ENCODE measurements at regions not wholly inside any gene's neighbourhood (a gene's known extent, or its start where the extent isn't known, plus 50 kb on each side); places are given as distances from the start of the nearest gene placed in this dataset.

- no peak for DNase-seq (ENCODE audit: low read depth)
Observed at GRCh38 chr6:170114187-170114945, 176.5 kb downstream of the DLL1 start.

GRCh38 chr6:170113141-170113540 is 177.7 kb downstream of the DLL1 start:
- no peak for DNase-seq (ENCODE audit: low read depth)

DNA sequence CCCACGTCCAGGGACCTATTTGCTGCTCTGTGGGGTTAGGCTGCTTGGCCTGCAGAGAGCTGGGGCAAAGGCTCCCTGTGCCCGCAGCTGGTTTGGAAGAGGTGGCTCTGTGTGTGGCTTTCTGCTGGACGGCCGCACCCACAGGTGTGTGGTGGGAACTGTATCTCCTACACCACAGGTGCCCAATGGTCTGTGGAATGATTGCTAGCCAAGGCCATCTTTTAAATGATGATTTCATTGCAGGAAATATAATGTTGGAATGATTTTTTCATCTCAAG is 178.4 kb downstream of the DLL1 start:
- no peak for DNase-seq (ENCODE audit: low read depth)

- DNase-seq (ENCODE audit: low read depth): no peak
Observed at GRCh38 chr6:170111816-170112582, 178.9 kb downstream of the DLL1 start.

GRCh38 chr6:170111141-170111664 is 179.7 kb downstream of the DLL1 start:
- no peak for DNase-seq (ENCODE audit: low read depth)

- DNase-seq (ENCODE audit: low read depth): no peak
Observed at GRCh38 chr6:170110201-170111140, 180.4 kb downstream of the DLL1 start.

DNA sequence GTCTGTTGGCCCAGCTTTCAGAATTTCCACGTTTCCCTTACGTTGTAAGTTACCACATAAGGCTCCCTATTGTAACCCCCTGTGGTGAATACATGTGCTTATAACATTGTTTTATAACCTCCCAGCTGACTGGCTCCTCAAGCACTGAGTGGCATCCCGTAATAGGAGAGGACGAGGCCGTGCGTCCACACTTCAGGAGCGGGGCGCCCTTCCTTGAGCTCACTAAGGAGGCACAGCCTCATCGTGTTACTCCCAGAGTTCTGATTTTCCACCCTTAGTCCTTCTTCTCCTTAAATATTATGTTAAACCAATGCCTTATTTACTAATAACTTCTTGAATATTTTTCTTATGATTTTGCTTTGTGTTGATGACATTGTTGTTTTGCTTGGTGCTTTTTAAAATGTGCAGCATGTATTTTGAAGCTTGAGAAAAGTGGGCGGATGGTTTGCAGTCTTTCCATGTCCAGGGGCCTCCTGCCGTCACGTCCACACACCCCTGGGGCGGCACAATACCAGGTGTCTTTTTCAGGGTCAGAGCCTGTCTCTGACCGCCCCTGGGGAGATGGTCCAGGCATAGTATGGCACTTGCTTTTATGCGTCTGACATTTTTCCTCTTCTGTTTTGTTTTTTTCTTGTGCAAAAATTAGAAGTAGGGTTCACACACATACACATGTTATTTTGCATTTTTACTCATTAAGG is 181.8 kb downstream of the DLL1 start:
- DNase-seq (ENCODE audit: low read depth): no peak

- no peak for DNase-seq (ENCODE audit: low read depth)
Observed at GRCh38 chr6:170108456-170108855, 182.4 kb downstream of the DLL1 start.

GRCh38 chr6:170107606-170108222 is 183.2 kb downstream of the DLL1 start:
- no peak for DNase-seq (ENCODE audit: low read depth)

DNA sequence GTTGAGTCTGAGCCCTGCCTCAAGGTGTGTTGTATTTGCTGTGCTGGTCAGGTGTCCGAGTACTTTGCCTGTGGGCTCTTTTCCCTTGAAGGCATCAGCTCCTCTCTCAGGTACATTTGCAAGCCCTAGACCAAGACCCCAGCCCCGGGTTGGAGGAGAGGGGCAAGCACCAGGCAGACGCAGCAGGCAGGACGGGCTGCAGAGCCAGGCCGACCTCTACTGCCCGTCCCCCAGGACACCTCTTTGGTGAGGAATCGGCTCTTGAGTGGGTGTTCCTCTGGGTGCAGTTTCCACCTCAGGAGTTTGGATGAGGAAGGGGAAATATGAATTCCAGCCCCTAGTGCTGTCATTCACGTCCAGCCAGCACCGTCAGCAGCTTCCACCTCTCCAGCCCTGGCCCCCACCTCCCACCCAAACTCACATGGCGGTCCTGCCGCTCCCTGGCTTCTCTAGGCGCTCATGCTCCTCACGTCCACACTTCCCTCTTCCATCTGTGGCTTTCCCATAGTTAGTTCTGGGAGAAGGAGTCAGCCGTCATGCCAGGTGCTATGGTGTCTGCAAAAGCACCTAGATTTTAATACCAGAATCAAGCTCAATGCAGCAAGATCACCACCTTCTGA is 183.9 kb downstream of the DLL1 start:
- no peak for DNase-seq (ENCODE audit: low read depth)

DNA sequence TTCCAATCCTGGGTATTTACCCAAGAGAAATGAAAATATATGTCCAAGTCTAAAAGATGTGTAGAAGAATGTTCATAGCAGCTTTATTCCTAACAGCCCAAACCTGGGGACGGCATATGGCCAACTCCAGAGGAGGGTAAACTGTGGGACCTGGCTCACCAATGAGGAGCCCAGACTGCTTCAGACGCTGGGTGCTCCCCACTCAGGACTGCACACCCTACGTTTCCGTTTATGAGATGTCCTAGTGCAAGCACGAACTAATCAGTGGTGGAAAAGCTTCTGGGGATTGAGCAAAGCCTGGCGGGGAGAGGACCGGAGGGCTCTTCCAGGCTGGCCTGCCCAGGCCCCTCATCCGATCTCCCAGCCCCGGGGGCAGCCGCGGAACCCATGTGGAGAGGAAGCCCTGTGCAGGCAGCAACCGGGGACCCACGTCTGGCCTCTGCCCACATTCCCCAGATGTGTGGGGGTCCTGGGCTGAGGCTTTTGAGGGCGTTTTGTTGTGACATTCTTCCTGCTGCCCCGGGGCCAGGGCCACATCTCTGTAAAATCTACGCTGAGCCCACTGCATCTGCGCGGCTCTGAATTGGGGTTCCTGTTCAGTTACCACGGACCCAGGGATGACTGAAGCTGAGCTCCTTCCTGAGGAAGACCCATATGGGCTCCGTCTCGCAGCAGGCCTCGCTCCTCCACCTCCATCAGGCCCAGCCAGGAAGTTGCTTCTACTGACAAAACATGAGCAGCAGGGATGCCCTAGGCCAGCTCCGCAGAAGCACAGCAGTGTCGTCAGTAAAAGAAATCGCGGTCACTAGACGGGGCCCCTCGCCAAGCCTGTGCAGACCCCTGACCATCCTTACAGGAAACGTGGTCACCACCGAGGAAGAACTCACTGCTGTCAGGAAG is 188.0 kb downstream of the DLL1 start:
- DNase-seq (ENCODE audit: low read depth): no peak

DNA sequence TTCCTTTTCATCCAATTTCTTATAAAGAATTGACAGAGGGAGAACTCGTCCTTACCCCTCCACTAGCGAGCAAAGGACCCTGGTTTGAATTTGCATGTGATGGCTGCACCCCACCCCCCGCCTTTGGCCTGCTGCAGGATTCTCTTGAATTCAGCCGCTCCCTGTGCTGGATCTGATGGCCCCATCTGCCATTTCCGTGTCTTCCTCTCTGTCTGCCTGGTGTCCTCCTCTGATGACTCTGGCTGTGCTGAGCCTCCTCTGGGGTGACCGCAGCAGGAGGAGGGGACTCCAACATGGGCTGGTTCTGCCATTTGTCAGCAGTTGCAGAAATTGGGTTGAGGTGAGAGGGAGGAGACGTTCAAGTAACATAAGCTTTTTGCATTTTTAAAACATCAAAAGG is 188.8 kb downstream of the DLL1 start:
- DNase-seq (ENCODE audit: low read depth): no peak

- DNase-seq (ENCODE audit: low read depth): no peak
Observed at GRCh38 chr6:170101281-170102035, 189.4 kb downstream of the DLL1 start.

GRCh38 chr6:170100046-170100445 is 190.8 kb downstream of the DLL1 start:
- DNase-seq (ENCODE audit: low read depth): no peak

DNA sequence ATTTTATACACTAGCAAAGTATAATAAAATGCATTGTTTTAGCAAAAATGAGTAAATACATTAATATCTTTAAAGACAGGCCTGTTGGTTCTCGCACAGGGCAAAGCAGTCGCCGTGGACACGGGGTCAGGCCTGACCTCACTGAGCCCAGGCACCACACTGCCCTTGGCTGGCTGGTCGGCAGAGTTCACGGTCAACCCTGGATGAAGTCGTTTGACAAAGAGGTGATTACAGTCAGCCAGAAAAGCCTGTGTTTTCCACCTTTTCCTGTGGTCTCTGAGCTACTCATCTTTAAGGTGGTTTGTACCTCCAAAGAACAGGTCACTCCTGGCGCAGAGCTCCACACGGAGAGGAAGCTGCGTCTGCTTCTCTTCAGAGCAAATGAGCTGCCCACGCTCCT is 191.5 kb downstream of the DLL1 start:
- DNase-seq (ENCODE audit: low read depth): no peak

- DNase-seq (ENCODE audit: low read depth): no peak
Observed at GRCh38 chr6:170098428-170099170, 192.3 kb downstream of the DLL1 start.

GRCh38 chr6:170097505-170098427 is 193.1 kb downstream of the DLL1 start:
- no peak for DNase-seq (ENCODE audit: low read depth)

Measured in stimulated activated CD8-positive, alpha-beta memory T cell treated with anti-CD3 and anti-CD28 coated beads, Interleukin-12 subunit alpha, Interleukin-12 subunit beta, amount 100 ng/mL, for 4 hours (primary cell).